OCI-LY1 (cell line): ENCODE measurements at regions not wholly inside any gene's neighbourhood (a gene's known extent, or its start where the extent isn't known, plus 50 kb on each side); places are given as distances from the start of the nearest gene placed in this dataset.

ENCODE experiments used
- H2AFZ ChIP-seq: fragments of 200-600 bp; sonication (generic), shearing (Covaris generic); 2 replicates; pipeline ENCODE4 v1.6.0; 2014; ENCODE audit warnings: antibody characterized with exemption, mild to moderate bottlenecking, low read length
- H3F3A ChIP-seq: fragments of 200-600 bp; sonication (generic), shearing (Covaris generic); 2 replicates; pipeline ENCODE4 v1.6.0; 2014; ENCODE audit warnings: mild to moderate bottlenecking, antibody characterized with exemption, low read length, moderate library complexity; ENCODE audit not compliant: insufficient read depth
- H3K27ac ChIP-seq: fragments of 200-600 bp; sonication (generic); 2 replicates; pipeline ENCODE4 v1.5.1; 2014; ENCODE audit warnings: low read length, mixed run types, mild to moderate bottlenecking, low read depth; ENCODE audit not compliant: poor library complexity, severe bottlenecking
- H3K27me3 ChIP-seq: fragments of 200-600 bp; sonication (generic); 2 replicates; pipeline ENCODE4 v1.6.0; 2014; ENCODE audit warnings: antibody characterized with exemption, mild to moderate bottlenecking, low read length, moderate library complexity; ENCODE audit not compliant: insufficient read depth
- H3K36me3 ChIP-seq: fragments of 200-600 bp; sonication (generic); 2 replicates; pipeline ENCODE4 v1.6.1; 2014; ENCODE audit warnings: mild to moderate bottlenecking, antibody characterized with exemption, low read length, moderate library complexity, mixed read lengths; ENCODE audit not compliant: insufficient read depth
- H3K4me1 ChIP-seq: fragments of 200-600 bp; sonication (generic); 2 replicates; pipeline ENCODE4 v1.5.1; 2014; ENCODE audit warnings: mild to moderate bottlenecking, low read length, moderate library complexity; ENCODE audit not compliant: insufficient read depth, severe bottlenecking
- H3K4me2 ChIP-seq: fragments of 200-600 bp; sonication (generic), shearing (Covaris generic); 2 replicates; pipeline ENCODE4 v1.6.1; 2014; ENCODE audit warnings: low read length
- H3K4me3 ChIP-seq: fragments of 200-600 bp; sonication (generic); 2 replicates; pipeline ENCODE4 v1.5.1; 2014; ENCODE audit warnings: low read length, low read depth, mild to moderate bottlenecking, mixed read lengths; ENCODE audit not compliant: poor library complexity, severe bottlenecking
- H3K79me2 ChIP-seq: fragments of 200-600 bp; shearing (Covaris generic); 2 replicates; pipeline ENCODE4 v1.6.1; 2016; ENCODE audit warnings: mixed run types, low read length, mixed read lengths; ENCODE audit not compliant: insufficient read depth
- H3K9ac ChIP-seq: fragments of 200-600 bp; sonication (generic), shearing (Covaris generic); 2 replicates; pipeline ENCODE4 v1.6.1; 2014; ENCODE audit warnings: mild to moderate bottlenecking, low read length, mixed read lengths
- H3K9me2 ChIP-seq: fragments of 200-600 bp; sonication (generic), shearing (Covaris generic); 2 replicates; pipeline ENCODE4 v1.6.1; 2014; ENCODE audit warnings: low read depth, mild to moderate bottlenecking, low read length, mixed read lengths
- H3K9me3 ChIP-seq: fragments of 200-600 bp; shearing (Covaris generic); 2 replicates; pipeline ENCODE4 v1.6.1; 2014; ENCODE audit warnings: low read length, mixed read lengths
- H4K20me1 ChIP-seq: fragments of 200-600 bp; sonication (generic), shearing (Covaris generic); 2 replicates; pipeline ENCODE4 v1.6.0; 2016; ENCODE audit warnings: mild to moderate bottlenecking, low read length; ENCODE audit not compliant: insufficient read depth
- CTCF ChIP-seq: fragments of 200-600 bp; sonication (generic), shearing (Covaris generic); IDR thresholded peaks from 2 replicates; pipeline ENCODE4 v1.5.1; 2017; ENCODE audit warnings: mild to moderate bottlenecking, antibody characterized with exemption, low read length, moderate library complexity, mixed read lengths
- EZH2 ChIP-seq: fragments of 200-600 bp; sonication (generic), shearing (Covaris generic); IDR thresholded peaks from 2 replicates; pipeline ENCODE4 v1.8.0; 2017; ENCODE audit warnings: borderline replicate concordance, mixed run types, mild to moderate bottlenecking, antibody characterized with exemption, low read length, moderate library complexity, mixed read lengths

- H3K27ac ChIP-seq: no peak overlapping the region
- H3K4me1 ChIP-seq: no peaks in the 10 kb centered on the region
- H3K79me2 ChIP-seq: no peaks in the 10 kb centered on the region
- no peak overlapping the region for H2AFZ ChIP-seq
- no peaks in the 10 kb centered on the region for H4K20me1 ChIP-seq
- H3K9me2 ChIP-seq: no peaks in the 10 kb centered on the region
- H3K4me3 ChIP-seq: no peak overlapping the region
- H3K36me3 ChIP-seq: no peaks in the 10 kb centered on the region
- TF ChIP-seq CTCF (no peak), EZH2 (no peak)
- no peaks in the 10 kb centered on the region for H3K9me3 ChIP-seq
- H3K9ac ChIP-seq: no peak overlapping the region
- H3F3A ChIP-seq: no peaks in the 10 kb centered on the region
- no peaks in the 10 kb centered on the region for H3K27me3 ChIP-seq
- no peak overlapping the region for H3K4me2 ChIP-seq
Measured at GRCh38 chr1:58067082-58067481, 479.4 kb downstream of the OMA1 start.

DNA sequence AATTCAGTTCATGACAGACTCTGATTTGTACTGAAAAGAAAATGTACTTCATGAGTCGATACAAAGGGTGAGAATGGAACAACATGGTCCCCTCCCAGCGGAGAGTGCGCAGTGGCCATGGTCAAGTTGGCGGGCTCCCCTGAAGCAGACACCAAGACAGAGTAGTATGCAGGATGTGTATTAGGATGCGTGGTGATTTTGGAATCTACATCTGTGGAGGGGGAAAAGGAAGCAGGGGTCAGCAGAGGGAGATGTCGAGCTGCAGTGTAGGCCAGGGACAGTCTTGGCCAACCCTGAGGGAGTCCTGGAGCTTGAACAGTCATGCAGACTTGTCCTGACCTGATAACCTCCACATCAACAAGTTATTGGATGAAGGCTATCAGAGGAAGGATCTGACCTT is 481.0 kb downstream of the OMA1 start:
- H3K79me2 ChIP-seq: no peaks in the 10 kb centered on the region
- H3K4me1 ChIP-seq: no peaks in the 10 kb centered on the region
- TF ChIP-seq EZH2 (no peak), CTCF (no peak)
- H3K27me3 ChIP-seq: no peaks in the 10 kb centered on the region
- no peaks in the 10 kb centered on the region for H3K36me3 ChIP-seq
- no peaks in the 10 kb centered on the region for H3F3A ChIP-seq
- no peaks in the 10 kb centered on the region for H4K20me1 ChIP-seq
- no peak overlapping the region for H3K4me3 ChIP-seq
- H3K9me3 ChIP-seq: no peaks in the 10 kb centered on the region
- no peak overlapping the region for H2AFZ ChIP-seq
- H3K27ac ChIP-seq: no peak overlapping the region
- no peaks in the 10 kb centered on the region for H3K9me2 ChIP-seq
- no peak overlapping the region for H3K9ac ChIP-seq
- H3K4me2 ChIP-seq: no peak overlapping the region

DNA sequence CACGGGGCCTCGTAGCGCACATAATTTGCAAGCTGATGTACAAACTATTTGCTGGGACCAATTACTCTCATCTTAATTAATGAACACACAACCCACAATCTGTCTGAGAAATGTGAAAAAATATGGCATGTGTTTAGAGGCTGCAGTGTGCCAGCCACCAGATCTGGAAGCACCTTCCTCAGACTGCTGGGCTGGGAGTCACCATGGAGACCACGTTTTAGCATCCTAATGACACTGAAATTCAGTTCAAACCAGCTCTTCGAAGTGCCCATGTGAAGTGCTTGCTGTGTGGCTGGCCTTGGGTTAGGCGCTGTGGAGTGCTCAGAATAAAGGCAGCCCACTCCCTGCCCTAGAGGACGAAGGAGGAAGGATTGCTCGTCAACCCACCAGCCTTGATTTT is 482.4 kb downstream of the OMA1 start:
- Histone ChIP-seq H3F3A (no peaks in the 10 kb centered on the region), H3K27me3 (no peaks in the 10 kb centered on the region), H3K9ac (no peak overlapping the region), H3K9me3 (no peaks in the 10 kb centered on the region), H3K4me2 (no peak overlapping the region), H3K4me3 (no peak overlapping the region), H3K36me3 (no peaks in the 10 kb centered on the region), H3K4me1 (no peaks in the 10 kb centered on the region), H3K79me2 (no peaks in the 10 kb centered on the region), H4K20me1 (no peaks in the 10 kb centered on the region), H3K27ac (no peak overlapping the region), H2AFZ (no peak overlapping the region), H3K9me2 (no peaks in the 10 kb centered on the region)
- TF ChIP-seq CTCF (no peak), EZH2 (no peak)
